GM18951 (cell line): ENCODE measurements at regions not wholly inside any gene's neighbourhood (a gene's known extent, or its start where the extent isn't known, plus 50 kb on each side); places are given as distances from the start of the nearest gene placed in this dataset.
"Not testable (repeated sequence)": the region's sequence is repeated elsewhere in the genome, so short reads cannot be mapped to it uniquely, and the experiment has no call there.

ENCODE experiments used
- POLR2A ChIP-seq: IDR thresholded peaks from 4 replicates; pipeline ENCODE4 v1.6.1; 2011; ENCODE audit warnings: mild to moderate bottlenecking; ENCODE audit not compliant: insufficient read length, insufficient read depth; ENCODE audit errors: extremely low read depth
- in situ Hi-C: fragments of 300-500 bp; cut with MboI; formaldehyde crosslinking; loops from one replicate; pipeline ENCODE4 v1.12.0; 2022; ENCODE audit warnings: low sequenced_read_pairs, mixed read lengths, inconsistent platforms; ENCODE audit not compliant: unreplicated experiment

- TF ChIP-seq POLR2A = no peak
- in situ Hi-C loops = no loop called here
Observed at GRCh38 chr3:26233374-26233773, 389.2 kb upstream of the LRRC3B start.

- in situ Hi-C loops = no loop called here
- no peak for TF ChIP-seq POLR2A
Observed at GRCh38 chr3:26236531-26236930, 386.0 kb upstream of the LRRC3B start.

- no peak for TF ChIP-seq POLR2A
- in situ Hi-C loops = no loop called here
Observed at GRCh38 chr3:26237036-26237682, 385.4 kb upstream of the LRRC3B start.

- in situ Hi-C loops = not testable (repeated sequence)
Observed at GRCh38 chr3:26244586-26244985, 378.0 kb upstream of the LRRC3B start.

GRCh38 chr3:26245236-26245635 lies 377.3 kb upstream of the LRRC3B start:
- no peak for TF ChIP-seq POLR2A
- in situ Hi-C loops = no loop called here

- TF ChIP-seq POLR2A = no peak
- in situ Hi-C loops = no loop called here
Observed at GRCh38 chr3:26246901-26247300, 375.7 kb upstream of the LRRC3B start.

GRCh38 chr3:26247712-26248111 lies 374.9 kb upstream of the LRRC3B start:
- TF ChIP-seq POLR2A = no peak
- in situ Hi-C loops = no loop called here

GRCh38 chr3:26252001-26252400 lies 370.6 kb upstream of the LRRC3B start:
- no peak for TF ChIP-seq POLR2A
- in situ Hi-C loops = no loop called here

GRCh38 chr3:26256224-26256623 lies 366.3 kb upstream of the LRRC3B start:
- in situ Hi-C loops = no loop called here

GRCh38 chr3:26259176-26259575 lies 363.4 kb upstream of the LRRC3B start:
- TF ChIP-seq POLR2A = no peak
- in situ Hi-C loops = no loop called here

More at GRCh38 chr3:26256224-26256623, 366.3 kb upstream of the LRRC3B start:
- no peak for TF ChIP-seq POLR2A

- in situ Hi-C loops = no loop called here
- TF ChIP-seq POLR2A = no peak
Observed at GRCh38 chr3:26260139-26260538, 362.4 kb upstream of the LRRC3B start.

GRCh38 chr3:26264708-26265107 lies 357.9 kb upstream of the LRRC3B start:
- no peak for TF ChIP-seq POLR2A
- in situ Hi-C loops = no loop called here

GRCh38 chr3:26271848-26272247 lies 350.7 kb upstream of the LRRC3B start:
- TF ChIP-seq POLR2A = no peak
- in situ Hi-C loops = no loop called here

- in situ Hi-C loops = no loop called here
- no peak for TF ChIP-seq POLR2A
Observed at GRCh38 chr3:26273196-26273595, 349.4 kb upstream of the LRRC3B start.

GRCh38 chr3:26279091-26279490 lies 343.5 kb upstream of the LRRC3B start:
- in situ Hi-C loops = no loop called here
- TF ChIP-seq POLR2A = no peak
